WERI-Rb-1 (cell line): ENCODE measurements at regions not wholly inside any gene's neighbourhood (a gene's known extent, or its start where the extent isn't known, plus 50 kb on each side); places are given as distances from the start of the nearest gene placed in this dataset.

Source experiments
- DNase-seq: peaks from one replicate; pipeline ENCODE4 v3.0.0-alpha.2; 2020
- H3K27ac ChIP-seq: fragments of 250-450 bp; sonication (Bioruptor Pico); 2 replicates; pipeline ENCODE4 v1.5.1; 2020; ENCODE audit warnings: mild to moderate bottlenecking, moderate library complexity
- H3K27me3 ChIP-seq: fragments of 250-450 bp; sonication (Bioruptor Pico); 2 replicates; pipeline ENCODE4 v1.5.1; 2021; ENCODE audit warnings: mild to moderate bottlenecking, low read depth, moderate library complexity; ENCODE audit not compliant: insufficient read depth, severe bottlenecking
- H3K36me3 ChIP-seq: fragments of 250-450 bp; sonication (Bioruptor Pico); 2 replicates; pipeline ENCODE4 v1.5.1; 2020; ENCODE audit warnings: mild to moderate bottlenecking, moderate library complexity
- H3K4me3 ChIP-seq: 2 replicates; pipeline ENCODE4 v1.5.1; 2011; ENCODE audit warnings: low read depth, mild to moderate bottlenecking, control low read depth, low read length
- H3K9me3 ChIP-seq: fragments of 250-450 bp; sonication (Bioruptor Pico); 2 replicates; pipeline ENCODE4 v1.5.1; 2021; ENCODE audit warnings: mild to moderate bottlenecking, moderate library complexity; ENCODE audit not compliant: severe bottlenecking
- TF ChIP-seq, protein P1 (sequence below): IDR thresholded peaks from 2 replicates; pipeline ENCODE4 v1.5.1; 2011; ENCODE audit warnings: low read depth, mild to moderate bottlenecking, control low read depth, inconsistent platforms, low read length

- H3K9me3 ChIP-seq, result no peaks in the 10 kb centered on the region
- peaks cover 14% of the 10 kb centered on the region for H3K27me3 ChIP-seq
- no peak for DNase-seq
- TF ChIP-seq, protein P1, sequence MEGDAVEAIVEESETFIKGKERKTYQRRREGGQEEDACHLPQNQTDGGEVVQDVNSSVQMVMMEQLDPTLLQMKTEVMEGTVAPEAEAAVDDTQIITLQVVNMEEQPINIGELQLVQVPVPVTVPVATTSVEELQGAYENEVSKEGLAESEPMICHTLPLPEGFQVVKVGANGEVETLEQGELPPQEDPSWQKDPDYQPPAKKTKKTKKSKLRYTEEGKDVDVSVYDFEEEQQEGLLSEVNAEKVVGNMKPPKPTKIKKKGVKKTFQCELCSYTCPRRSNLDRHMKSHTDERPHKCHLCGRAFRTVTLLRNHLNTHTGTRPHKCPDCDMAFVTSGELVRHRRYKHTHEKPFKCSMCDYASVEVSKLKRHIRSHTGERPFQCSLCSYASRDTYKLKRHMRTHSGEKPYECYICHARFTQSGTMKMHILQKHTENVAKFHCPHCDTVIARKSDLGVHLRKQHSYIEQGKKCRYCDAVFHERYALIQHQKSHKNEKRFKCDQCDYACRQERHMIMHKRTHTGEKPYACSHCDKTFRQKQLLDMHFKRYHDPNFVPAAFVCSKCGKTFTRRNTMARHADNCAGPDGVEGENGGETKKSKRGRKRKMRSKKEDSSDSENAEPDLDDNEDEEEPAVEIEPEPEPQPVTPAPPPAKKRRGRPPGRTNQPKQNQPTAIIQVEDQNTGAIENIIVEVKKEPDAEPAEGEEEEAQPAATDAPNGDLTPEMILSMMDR, result no peak
- no peaks in the 10 kb centered on the region for H3K36me3 ChIP-seq
- no peak overlapping the region for H3K27ac ChIP-seq
- H3K4me3 ChIP-seq, result no peak overlapping the region
Observed at GRCh38 chr1:55353707-55354620, 138.8 kb upstream of the USP24 start.

DNA sequence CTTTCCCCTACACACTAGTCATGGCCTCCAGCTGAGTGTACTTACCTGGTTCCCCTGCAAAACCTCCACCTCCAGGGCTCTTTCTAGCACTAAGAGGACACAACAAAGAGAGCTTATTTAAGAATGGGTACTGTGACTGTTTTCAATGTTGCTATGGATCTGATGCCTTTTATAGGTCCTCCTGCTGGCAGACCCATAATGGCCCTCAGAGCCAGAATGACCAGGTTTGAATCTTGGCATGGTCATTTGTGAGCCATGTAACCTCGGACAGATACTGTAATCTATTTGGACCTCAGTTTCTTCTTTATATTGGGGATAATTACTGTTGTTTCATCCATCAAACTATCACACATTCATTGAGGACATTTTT lies 137.6 kb upstream of the USP24 start:
- TF ChIP-seq, protein P1, result no peak
- Histone ChIP-seq H3K27ac (no peak overlapping the region), H3K36me3 (no peaks in the 10 kb centered on the region), H3K27me3 (peaks cover 14% of the 10 kb centered on the region), H3K4me3 (no peak overlapping the region), H3K9me3 (no peaks in the 10 kb centered on the region)
- DNase-seq, result no peak

DNA sequence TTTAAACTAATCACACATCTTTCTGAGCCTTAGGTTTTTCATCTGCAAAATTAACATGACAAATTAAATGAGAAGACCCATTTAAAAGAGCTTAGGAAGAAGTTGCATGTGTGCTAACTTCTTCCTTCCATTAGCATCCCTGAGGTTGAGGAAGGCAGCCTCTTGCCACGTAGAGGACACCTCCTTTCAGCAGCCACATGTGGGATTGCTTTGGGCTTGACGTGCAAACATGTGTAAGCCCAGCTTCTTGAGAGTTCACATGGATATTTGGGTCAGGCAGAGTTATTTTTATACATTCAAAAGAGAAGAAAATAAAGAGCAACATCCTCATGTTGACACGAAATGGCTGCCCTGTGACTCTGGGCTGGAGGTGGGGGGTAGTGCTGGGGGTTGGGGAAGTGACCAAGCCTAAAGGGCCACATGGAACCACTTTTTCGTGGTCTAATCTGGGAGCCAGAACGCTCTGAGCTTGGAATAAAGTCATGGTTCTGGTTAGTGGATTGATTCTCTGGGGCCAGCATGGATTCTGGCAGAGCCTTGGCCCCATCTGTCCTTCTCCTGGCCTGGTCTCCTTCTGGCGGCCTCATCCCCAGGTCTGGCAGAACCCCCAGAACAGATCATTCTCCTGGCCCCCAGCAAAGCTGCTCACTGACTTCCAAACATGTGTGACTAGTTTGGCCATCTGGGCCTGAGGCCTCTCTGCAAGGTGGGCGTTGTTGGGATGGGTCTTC lies 137.1 kb upstream of the USP24 start:
- H3K27me3 ChIP-seq, result peaks cover 14% of the 10 kb centered on the region
- TF ChIP-seq, protein P1, result no peak

GRCh38 chr1:55348356-55348755 lies 133.2 kb upstream of the USP24 start:
- H3K27ac ChIP-seq, result no peak overlapping the region
- H3K4me3 ChIP-seq, result no peak overlapping the region
- no peak for DNase-seq
- peaks cover 14% of the 10 kb centered on the region for H3K27me3 ChIP-seq
- no peaks in the 10 kb centered on the region for H3K36me3 ChIP-seq
- TF ChIP-seq, protein P1, result no peak
- no peaks in the 10 kb centered on the region for H3K9me3 ChIP-seq

More for the DNA sequence above, 137.1 kb upstream of the USP24 start:
- Histone ChIP-seq H3K36me3 (no peaks in the 10 kb centered on the region), H3K27ac (no peak overlapping the region), H3K4me3 (no peak overlapping the region), H3K9me3 (no peaks in the 10 kb centered on the region)
- no peak for DNase-seq

- no peak overlapping the region for H3K27ac ChIP-seq
- H3K27me3 ChIP-seq, result peaks cover 14% of the 10 kb centered on the region
- H3K36me3 ChIP-seq, result no peaks in the 10 kb centered on the region
- no peaks in the 10 kb centered on the region for H3K9me3 ChIP-seq
- DNase-seq, result no peak
- TF ChIP-seq, protein P1, result no peak
- H3K4me3 ChIP-seq, result no peak overlapping the region
Observed at GRCh38 chr1:55347866-55348265, 132.7 kb upstream of the USP24 start.
